ENCODE measurements at regions not wholly inside any gene's neighbourhood (a gene's known extent, or its start where the extent isn't known, plus 50 kb on each side); places are given as distances from the start of the nearest gene placed in this dataset.

GRCh38 chr4:35175894-35176293 is 1068.4 kb downstream of the ARAP2 start:
- TF ChIP-seq POLR2A (IDR thresholded peaks at IDR 0.05) (no peak), CTCF (IDR thresholded peaks at IDR 0.05) (no peak)

Data from adrenal gland (tissue), 5 donors.